Kidney (tissue), 13 donors: ENCODE measurements at regions not wholly inside any gene's neighbourhood (a gene's known extent, or its start where the extent isn't known, plus 50 kb on each side); places are given as distances from the start of the nearest gene placed in this dataset.

Experiments used
- DNase-seq, 5 donors: peaks; one replicate each; pipeline ENCODE4 v3.0.0-alpha.2; 2013 to 2020
- FAIRE-seq: peaks from 2 replicates; lab custom pipeline; 2012; peaks lifted over from hg19 to GRCh38; lab: Jason Lieb, UNC
- H3K27ac ChIP-seq, 2 donors: one replicate each; pipeline ENCODE4 v1.7.0; 2013; ENCODE audit warnings: low read depth in 2 of 2, low read length in 2 of 2, inconsistent platforms in 1 of 2
- H3K27me3 ChIP-seq: one replicate; pipeline ENCODE4 v1.7.1; 2013; ENCODE audit warnings: low read length, inconsistent platforms; ENCODE audit not compliant: control insufficient read depth, insufficient read depth
- H3K36me3 ChIP-seq, 3 donors: one replicate each; pipeline versions ENCODE4 v1.7.0 to v1.7.1; 2013; ENCODE audit warnings: low read length in 3 of 3, control low read depth in 1 of 3, inconsistent platforms in 1 of 3; ENCODE audit not compliant: insufficient read depth in 3 of 3, control insufficient read depth in 2 of 3
- H3K4me1 ChIP-seq, 3 donors: one replicate each; pipeline versions ENCODE4 v1.7.0 to v1.7.1; 2013; ENCODE audit warnings: low read length in 3 of 3, inconsistent platforms in 1 of 3, low read depth in 1 of 3; ENCODE audit not compliant: control insufficient read depth in 2 of 3, insufficient read depth in 2 of 3
- H3K4me3 ChIP-seq, 3 donors: one replicate each; pipeline versions ENCODE4 v1.7.0 to v1.8.1; 2013; ENCODE audit warnings: low read length in 3 of 3, control low read depth in 1 of 3, inconsistent platforms in 1 of 3
- H3K9ac ChIP-seq, 3 donors: one replicate each; pipeline versions ENCODE4 v1.7.0 to v1.7.1; 2013; ENCODE audit warnings: low read length in 3 of 3, control low read depth in 1 of 3, inconsistent platforms in 1 of 3
- H3K9me3 ChIP-seq, 3 donors: one replicate each; pipeline versions ENCODE4 v1.7.0 to v1.7.1; 2013; ENCODE audit warnings: low read length in 3 of 3, control low read depth in 1 of 3, inconsistent platforms in 1 of 3; ENCODE audit not compliant: control insufficient read depth in 2 of 3, insufficient read depth in 1 of 3
- intact Hi-C: fragments of 100-400 bp; cut with DNase I; formaldehyde crosslinking; loops from one replicate; pipeline ENCODE4 v1.11.1; 2022
- TF ChIP-seq, protein P1 (sequence below): IDR thresholded peaks from 3 replicates; pipeline ENCODE4 v1.5.1; 2012; ENCODE audit warnings: mild to moderate bottlenecking, moderate library complexity, borderline replicate concordance; ENCODE audit not compliant: insufficient read depth; ENCODE audit errors: extremely low read depth
- donor health status: control.
- donor health status: control.
- donor health status: control.
- donor health status: control.
- donor health status: control.
- donor health status: DM: yes; HTN: yes; CAD: no.
- donor health status: Normal renal cell carcinoma (clear cell type).

DNA sequence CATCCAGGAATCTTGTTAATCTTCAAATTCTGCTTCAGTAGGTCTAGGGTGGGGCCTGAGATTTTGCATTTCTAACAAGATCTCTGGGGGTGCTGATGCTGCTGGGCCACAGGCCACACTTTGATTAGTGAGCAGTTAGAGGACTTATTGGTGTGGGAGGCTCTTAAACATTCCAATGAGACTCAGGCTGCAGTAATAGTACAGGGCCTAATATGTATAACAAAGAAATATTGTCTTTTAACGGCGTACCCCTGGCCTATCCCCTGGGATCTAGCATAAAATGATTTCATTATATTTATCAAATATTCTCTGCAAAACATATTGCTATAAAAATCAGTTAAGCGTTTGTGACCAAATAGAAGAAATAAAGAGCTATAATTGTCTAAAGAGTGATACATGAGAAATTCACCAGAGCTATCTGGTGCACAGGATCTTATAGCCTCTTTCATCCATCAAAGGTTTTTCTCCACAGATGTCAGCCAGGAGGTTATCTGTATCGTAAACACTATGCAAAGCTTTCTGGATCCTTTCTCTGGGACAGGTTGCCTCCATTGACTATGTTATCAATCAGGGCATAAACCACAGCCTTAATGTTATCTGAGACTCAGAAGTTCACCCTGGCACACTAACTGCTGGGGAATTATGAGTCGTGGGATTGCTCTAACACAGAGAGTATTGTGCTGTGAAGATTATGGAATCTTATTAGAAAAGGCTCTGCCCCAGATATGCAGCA lies 488.5 kb upstream of the MAP3K7 start:
- Histone ChIP-seq H3K9me3 (no peaks in the 10 kb centered on the region), H3K9ac (no peak overlapping the region), H3K27me3 (no peaks in the 10 kb centered on the region), H3K36me3 (no peaks in the 10 kb centered on the region), H3K27ac (no peak overlapping the region), H3K4me3 (no peak overlapping the region), H3K4me1 (no peaks in the 10 kb centered on the region)
- no peak for FAIRE-seq
- intact Hi-C loops, result no loop called here
- no peak for DNase-seq
- TF ChIP-seq, protein P1, sequence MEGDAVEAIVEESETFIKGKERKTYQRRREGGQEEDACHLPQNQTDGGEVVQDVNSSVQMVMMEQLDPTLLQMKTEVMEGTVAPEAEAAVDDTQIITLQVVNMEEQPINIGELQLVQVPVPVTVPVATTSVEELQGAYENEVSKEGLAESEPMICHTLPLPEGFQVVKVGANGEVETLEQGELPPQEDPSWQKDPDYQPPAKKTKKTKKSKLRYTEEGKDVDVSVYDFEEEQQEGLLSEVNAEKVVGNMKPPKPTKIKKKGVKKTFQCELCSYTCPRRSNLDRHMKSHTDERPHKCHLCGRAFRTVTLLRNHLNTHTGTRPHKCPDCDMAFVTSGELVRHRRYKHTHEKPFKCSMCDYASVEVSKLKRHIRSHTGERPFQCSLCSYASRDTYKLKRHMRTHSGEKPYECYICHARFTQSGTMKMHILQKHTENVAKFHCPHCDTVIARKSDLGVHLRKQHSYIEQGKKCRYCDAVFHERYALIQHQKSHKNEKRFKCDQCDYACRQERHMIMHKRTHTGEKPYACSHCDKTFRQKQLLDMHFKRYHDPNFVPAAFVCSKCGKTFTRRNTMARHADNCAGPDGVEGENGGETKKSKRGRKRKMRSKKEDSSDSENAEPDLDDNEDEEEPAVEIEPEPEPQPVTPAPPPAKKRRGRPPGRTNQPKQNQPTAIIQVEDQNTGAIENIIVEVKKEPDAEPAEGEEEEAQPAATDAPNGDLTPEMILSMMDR, result no peak

DNA sequence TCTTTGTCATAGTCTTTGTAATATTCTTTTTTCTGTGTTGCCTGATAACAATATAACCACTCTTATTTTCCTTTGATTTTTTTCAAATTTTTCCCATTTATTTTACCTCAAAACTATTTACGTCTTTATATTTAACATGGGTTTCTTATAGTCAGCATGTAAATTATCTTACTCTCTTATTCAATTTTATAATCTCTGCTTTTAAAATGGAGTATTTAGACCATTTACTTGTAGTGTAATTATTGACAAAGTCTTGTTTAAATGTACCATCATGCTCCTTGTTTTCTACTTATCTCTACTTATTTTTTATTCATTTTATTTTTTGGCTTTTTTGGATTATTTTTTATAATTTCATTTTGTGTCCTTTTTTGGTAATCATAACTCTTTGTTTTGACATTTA lies 476.5 kb upstream of the MAP3K7 start:
- FAIRE-seq (peak; percentile 76), DNase-seq (no peak)
- Histone ChIP-seq H3K4me3 (no peak overlapping the region), H3K9me3 (no peaks in the 10 kb centered on the region), H3K36me3 (no peaks in the 10 kb centered on the region), H3K27ac (no peak overlapping the region), H3K27me3 (no peaks in the 10 kb centered on the region), H3K4me1 (no peaks in the 10 kb centered on the region), H3K9ac (no peak overlapping the region)
- intact Hi-C loops, result no loop called here
- TF ChIP-seq, protein P1, result no peak

DNA sequence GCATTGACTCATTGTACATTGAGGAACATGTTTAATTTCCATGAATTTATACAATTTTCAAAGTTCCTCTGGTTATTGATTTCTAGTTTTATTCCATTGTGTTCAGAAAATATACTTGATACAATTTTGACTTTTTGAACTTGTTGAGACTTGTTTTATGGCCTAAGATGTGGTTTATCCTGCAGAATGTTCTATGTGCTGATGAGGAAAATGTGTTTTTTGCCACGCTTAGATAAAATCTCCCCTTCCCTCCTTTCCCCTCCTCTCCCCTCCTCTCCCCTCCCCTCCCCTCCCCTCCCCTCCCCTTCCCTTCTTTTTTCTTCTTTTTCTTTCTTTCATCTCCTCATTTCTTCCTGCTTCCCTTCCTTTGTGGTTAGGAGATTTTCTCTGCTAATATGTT lies 470.8 kb upstream of the MAP3K7 start:
- Histone ChIP-seq H3K9me3 (peaks cover 0 to 16% (median 0%) of the 10 kb centered on the region in 3 donors), H3K27me3 (no peaks in the 10 kb centered on the region), H3K9ac (no peak overlapping the region), H3K4me3 (no peak overlapping the region), H3K36me3 (no peaks in the 10 kb centered on the region), H3K27ac (no peak overlapping the region), H3K4me1 (no peaks in the 10 kb centered on the region)
- FAIRE-seq (no peak), DNase-seq (no peak)
- TF ChIP-seq, protein P1, result no peak
- intact Hi-C loops, result no loop called here
